Dermis microvascular lymphatic vessel endothelial cell (primary cell): ENCODE measurements at regions not wholly inside any gene's neighbourhood (a gene's known extent, or its start where the extent isn't known, plus 50 kb on each side); places are given as distances from the start of the nearest gene placed in this dataset.
"Not testable (repeated sequence)": the region's sequence is repeated elsewhere in the genome, so short reads cannot be mapped to it uniquely, and the experiment has no call there.

ENCODE experiments used
- DNase-seq, 2 donors: peaks; one replicate each; pipeline versions ENCODE4 v3.0.0 to v3.0.0-alpha.2; 2010; ENCODE audit warnings: low read depth in 2 of 2

DNA sequence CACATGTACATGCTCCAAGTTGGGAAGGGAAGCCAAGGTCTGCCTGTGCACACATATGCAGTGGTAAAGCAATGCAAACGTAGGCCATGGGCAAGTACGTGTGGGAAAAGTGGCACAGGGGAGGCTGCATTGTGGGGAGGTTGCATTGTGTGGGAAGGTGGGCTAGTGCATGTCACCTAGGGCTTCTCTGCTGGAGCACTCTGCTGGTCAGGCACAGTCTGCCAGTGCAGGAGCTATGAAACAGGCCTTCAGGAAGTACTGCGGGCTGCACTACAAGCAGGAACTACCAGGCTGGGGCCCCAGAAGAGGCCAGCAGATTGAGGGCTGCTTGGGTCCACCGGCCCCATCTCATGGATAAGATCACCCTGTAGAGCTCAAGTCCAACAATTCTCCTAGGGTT is 1694.6 kb upstream of the CDH6 start:
- no peak for DNase-seq

DNA sequence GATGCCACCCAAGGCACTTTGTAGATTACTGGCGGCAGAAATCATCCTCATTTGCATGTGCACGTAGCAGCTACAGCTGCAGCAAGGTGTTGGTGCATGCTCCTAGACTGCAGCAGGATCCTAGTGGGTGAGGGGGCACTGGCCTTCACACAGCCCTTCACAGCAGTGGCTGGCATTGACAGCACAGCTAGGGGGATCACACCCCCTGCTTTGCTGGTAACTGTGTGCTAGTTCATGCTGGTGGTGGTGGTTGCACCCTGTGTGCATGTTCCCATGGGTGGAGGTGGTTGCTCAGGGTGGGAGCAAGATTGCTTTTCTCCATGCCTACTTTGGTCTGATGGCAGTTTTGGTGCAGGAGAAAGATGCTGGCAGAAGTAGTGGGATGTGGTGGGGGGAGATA is 1695.1 kb upstream of the CDH6 start:
- DNase-seq: no peak

DNA sequence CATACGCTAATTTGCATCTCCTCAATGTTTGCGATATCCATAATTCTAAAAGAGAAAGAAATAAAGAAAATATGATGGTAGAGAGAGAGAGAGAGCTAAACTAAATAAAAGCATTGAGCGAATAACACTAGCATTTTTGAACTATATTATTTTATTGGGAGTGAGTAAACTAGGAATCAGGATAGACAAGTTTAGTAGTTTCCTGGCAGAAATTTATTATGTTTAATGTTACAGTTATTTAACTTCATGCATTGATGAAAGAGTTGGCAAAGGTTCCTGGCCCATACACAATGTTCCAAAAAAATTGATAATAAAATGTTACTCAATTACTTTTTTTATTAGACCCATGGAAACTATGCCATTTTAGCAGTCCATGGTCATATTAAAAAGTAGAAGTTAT is 1708.2 kb upstream of the CDH6 start:
- no peak for DNase-seq

DNA sequence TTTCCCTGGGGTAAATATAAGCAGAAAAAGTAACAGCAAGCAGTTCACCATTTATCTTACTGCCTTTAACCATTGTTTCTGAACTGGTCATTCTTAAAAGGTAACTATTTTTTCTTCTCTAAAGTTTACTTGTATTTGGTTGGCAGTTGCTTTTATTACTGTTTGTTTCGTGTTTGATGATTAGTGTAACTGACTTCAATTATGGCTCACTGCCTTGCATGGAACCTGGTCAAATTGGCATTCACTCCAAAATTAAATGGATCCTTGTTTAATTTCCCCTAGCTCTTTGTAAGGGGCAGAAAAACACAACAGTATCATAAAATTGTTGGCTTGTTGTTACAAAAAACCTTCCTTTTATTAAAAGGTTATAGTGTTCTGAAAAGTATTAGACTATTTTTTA is 1723.9 kb upstream of the CDH6 start:
- no peak for DNase-seq

DNA sequence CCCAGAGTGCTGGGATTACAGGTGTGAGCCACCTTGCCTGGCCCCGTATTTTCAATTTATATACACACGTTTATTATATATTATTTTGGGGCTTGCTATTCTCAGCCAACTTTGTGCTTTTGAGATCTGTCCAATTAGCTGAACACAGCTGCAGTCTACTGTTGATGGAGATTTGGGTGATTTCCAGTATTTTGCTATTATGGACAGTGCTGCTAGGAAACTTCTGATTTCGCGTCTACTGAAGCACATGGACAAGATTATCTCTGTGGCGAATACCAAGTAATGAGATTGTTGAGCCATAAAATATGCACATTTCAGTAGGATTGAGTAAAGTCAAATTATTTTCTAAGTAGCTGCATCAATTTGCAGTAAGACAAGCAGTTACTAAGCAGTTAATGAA is 1731.2 kb upstream of the CDH6 start:
- no peak for DNase-seq

DNA sequence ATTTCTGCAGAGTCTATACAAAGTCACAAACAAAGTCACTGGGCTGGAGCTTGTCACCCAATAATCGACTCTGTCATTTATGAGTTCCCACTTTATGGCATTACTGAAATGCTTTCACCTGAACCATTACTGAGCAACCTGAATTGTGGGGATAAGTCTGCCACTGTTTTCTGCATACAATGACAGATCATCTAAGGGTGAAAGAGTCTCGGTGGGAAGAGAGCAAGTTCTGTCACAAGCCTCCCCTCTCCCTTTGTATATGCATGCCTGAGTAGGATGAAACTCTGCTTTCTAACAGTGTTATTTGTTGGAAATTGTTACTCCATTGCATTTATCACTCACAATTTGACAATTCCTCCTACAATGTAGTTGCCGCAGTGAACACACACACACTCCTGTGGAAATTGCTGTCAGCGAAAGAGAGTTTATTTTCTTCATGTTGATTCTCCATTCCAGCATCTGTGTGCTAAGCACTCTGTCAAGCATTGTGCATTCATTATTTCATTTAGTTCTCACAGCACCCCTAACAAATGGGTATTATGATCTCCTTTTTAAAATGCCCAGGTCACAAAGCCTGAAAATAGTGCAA is 1732.4 kb upstream of the CDH6 start:
- DNase-seq: no peak

DNA sequence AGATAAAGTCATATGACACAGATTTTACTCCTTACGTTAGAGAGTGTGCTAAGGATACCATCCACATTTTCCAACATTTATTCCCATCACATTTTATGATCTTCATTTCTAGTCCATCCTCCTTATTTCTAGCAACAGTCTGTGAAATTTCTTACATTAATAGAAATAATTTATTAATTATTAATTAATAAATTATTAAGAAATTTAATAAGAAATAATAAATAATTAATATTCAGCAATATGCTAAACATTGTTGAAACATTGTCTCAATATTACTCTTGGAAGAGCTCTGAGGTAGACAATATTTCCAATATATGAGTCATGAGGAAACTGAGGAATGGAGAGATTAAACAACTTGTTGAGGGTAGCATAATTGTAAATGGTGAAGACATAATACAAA is 1742.5 kb upstream of the CDH6 start:
- not testable (repeated sequence) for DNase-seq

DNA sequence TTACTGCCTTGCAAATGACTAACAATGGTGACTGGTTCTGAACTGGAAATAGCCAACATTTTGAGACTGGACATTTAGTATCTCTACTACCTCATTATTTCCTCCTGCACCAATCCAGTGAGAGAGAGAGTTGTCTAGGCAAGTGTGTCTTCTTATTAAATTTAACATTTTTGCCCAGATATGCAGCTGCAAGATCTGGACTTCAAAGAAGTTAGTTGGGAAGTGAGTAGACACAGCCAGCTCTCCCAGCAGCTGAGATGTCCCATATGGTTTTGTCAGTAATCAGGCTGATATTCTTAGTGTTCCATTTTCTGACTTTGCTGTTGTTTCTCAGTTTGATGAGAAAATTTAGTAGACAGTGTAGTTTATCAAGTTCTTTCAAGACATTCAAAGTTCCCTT is 1778.8 kb upstream of the CDH6 start:
- DNase-seq: no peak

DNA sequence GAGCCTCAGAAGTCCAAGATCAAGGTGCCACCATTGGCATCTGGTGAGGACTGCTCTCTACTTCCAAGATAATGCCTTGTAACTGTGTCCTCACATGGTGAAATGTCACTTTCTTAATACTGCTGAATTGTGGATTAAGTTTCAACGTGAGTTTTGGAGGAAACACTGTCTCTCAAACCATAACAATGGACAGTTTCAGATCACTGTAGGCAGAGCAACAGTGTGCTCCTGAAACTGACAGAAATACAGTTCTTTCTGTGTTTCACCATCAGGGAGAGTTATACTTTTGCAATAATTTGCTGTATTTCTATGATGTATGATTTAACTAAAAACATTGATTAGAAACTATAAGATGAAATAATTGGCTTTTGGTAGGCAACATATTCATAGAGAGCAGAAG is 1780.5 kb upstream of the CDH6 start:
- no peak for DNase-seq

DNA sequence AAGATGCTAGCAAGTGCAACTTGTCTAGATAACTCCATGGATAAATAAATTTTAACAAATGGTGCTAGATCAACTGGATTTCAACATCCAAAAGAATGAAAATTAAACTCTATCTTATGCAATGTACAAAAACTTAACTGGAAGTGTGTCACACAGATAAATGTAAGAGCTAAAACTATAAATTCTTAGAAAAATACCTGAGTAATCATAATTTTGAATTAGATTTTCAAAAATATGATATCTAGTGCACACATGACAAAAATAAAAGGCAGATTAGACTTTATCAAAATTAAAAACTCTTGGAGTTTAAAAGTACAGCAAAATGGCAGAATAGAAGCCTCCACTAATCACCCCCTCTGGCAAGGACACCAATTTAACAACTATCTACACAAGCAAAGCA is 1791.2 kb upstream of the CDH6 start:
- DNase-seq: no peak

DNA sequence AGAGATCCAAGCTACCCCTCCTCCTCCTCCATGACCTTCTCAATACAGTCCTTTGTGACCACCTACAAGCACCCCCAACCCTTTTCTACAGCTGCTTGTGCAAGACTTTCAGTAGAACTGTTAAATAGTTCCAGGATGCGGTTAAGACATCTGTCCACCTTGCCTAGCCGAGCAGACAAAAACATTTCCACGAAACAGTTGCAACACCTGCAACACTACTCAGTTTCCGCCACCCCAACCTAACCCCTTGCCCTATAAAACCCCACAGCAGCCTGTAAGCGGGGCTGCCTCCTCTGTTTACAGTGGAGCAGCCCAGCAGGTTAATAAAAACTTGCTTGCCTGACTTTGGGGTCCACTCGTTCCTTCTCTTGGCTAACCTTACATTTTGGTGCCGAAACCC is 1803.5 kb upstream of the CDH6 start:
- DNase-seq: no peak

DNA sequence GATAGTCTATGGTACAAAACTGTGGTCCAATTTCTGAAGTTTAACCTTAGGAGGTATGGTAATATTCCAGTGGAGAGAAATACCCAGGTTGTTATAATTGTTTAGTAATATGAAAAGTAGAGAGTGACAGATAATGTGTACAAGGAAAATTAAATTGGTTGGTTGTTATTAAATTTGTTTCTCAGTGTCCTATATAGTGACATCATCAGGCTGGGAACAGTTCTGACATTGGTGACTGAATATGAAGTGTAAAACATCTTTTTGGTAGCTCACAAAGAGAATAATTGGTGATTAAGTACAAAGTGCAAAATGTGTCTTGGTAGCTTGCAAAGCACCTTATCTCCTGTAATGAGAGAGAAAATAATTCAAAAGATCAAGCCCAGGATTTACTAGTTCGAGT is 1806.1 kb upstream of the CDH6 start:
- DNase-seq: no peak

DNA sequence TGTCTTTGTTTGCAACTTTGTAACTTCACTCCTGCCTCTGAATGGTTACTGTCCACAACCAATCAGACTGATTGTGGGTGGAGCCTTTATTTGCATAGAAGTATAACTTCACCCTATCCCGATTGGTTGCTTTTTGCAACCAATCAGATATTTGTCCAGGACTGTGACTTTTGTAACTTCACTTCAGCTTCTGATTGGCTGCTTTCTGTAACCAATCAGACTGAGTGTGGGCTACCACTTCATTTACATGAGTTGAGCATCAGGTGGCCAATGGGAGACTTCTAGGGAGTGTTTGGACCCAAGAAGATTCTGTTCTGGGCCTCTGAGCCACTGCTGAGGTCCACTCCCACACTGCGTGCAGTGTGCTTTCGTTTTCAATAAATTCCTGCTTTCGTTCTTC is 1810.7 kb upstream of the CDH6 start:
- DNase-seq: no peak

DNA sequence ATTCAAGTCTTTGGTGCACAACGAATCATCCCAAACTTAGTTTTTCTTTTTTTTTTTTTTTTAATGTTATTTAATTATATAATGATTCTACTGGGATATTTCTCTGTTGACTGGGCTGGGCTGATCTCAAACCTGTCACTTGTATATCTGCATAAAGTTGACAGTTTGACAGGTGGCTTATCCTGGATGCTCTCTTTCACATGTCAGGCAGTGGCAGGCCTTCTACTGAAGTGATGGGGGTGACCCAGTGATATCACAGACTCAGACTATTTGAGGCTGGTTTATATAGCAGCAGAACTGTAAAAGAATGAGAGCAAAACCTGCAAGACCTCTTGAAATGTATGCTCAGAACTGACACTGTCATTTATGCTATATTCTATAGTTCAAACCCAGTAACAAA is 1813.5 kb upstream of the CDH6 start:
- DNase-seq: no peak

DNA sequence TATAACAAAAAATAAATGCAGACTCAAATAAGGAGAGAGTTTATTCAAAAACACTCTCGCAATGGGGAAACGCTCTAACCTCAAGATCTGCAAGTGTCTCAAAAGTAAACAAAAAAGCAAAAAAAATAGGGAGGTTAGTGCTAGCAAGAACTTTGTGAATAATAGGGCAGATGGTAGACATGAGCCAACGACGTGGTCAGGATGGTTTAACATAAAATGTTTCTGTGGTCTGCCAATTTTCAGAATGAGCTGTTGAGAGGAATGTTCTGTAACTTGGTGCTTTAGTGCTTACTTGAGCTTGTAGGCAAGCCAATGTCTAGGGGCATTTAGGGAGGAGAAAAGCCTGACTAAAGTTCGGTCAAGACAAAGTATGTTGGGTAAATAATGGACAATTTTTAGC is 1813.9 kb upstream of the CDH6 start:
- no peak for DNase-seq

DNA sequence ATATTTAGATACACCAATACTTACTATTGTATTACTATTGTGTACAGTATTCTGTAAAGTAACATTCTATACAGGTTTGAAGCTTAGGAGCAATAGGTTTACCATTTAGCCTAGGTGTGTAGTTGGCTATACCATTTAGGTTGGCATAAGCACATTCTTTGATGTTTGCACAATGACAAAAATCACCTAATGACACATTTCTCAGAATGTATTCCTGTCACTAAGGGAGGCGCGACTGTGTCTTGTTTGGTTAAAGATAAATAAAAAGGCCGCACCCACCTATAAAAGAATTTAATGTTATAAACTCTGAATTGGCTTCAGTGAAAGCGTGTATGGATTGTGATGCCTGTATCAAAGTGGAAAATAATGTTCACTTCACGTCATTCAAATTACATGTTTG is 1815.4 kb upstream of the CDH6 start:
- DNase-seq: no peak

DNA sequence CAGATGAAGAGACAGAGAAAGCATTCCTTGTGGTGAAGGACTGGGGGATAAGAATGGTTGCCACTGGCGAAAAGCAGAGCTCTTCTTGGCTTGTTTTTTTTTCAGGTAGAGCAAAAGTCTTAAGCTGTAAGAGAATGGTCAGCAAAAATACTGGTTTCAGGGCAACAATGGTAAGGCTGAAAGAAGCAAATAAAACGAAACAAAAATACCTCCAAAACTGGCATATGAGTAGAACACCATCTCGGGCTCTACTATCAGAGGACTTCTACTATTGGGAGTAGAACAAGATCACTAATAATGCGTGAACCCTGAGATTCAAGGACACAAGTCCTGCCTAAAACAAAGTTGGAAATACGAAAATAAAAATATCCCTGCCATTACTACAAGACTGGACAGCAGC is 1823.2 kb upstream of the CDH6 start:
- no peak for DNase-seq

DNA sequence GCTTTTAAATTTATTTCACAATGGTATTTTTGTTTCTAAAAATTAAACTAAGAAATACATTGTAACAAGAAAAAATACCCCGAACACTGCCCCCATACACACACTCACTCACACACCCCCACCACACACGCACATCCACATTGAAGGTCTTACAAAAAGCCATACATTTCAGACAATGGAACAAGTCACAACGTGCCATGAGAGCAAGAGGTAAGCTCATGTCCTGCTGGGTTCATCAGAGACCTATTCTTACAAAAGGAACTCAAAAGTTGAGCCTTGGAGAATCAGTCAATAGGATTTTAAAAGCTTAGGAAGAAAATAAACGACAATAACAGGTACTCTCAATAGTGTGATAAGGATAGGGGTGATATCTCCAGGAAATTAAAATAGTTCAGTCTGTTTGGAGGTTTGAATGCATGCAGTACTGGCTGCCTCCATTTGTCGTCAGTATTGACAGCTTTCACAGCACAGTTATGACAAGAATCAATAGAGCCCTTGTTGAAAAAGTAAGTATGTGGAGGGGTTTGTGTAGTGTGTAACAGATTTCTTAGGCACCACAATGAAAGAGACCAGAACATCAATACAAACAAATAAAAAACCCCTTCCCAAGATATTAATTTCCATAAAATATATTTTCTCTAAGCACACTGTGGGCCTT is 1826.2 kb upstream of the CDH6 start:
- DNase-seq: no peak

DNA sequence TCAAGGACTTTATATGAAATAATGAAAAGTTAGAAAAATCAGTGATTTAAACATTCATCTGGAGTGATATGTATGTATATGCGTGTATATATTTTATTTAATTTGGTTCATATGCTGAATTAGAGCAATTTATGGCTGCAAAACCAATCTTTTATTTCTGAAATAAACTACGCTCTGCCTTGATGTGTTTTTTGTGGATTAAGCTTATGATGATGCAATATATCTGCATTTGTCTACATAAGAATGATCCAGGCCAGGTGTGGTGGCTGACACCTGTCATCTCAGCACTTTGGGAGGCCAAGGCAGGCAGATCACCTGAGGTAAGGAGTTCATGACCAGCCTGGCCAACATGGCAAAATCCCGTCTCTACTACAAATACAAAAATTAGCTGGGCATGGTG is 1842.3 kb upstream of the CDH6 start:
- no peak for DNase-seq

DNA sequence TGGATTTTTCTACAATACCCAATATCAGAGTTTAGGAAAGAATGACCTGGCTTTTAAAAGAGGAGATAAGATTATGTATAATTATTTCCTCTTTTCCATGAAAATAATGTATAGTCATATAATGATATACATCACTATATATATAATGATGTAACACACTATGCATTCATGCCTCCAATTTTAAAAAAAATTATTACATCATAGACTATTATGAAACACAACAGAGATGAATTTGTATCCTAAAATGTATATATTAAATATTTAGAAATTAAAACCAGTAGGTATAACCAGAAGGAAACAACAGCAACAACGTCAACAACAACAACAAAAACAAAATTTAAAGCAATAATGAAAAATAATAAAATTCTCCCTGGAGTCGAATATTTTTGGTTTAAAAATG is 1856.5 kb upstream of the CDH6 start:
- no peak for DNase-seq

DNA sequence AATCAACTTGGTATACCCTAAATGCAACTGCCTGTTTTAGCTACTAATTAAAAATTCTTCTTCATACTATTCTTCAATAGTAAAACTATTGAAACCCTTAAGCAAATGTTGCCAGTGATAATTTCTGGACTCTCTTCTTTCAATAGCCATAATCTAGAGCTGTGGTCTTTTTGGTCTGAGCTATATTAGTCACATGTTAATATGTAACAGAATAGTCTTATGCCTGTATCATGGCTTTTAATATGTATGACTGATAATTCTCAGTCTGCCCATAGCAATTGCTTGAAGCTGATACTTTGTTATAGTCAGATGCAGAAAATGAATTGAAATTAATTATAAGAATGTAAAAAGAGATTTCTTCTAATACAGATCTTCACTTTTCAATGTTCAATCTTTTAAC is 1871.9 kb upstream of the CDH6 start:
- no peak for DNase-seq

DNA sequence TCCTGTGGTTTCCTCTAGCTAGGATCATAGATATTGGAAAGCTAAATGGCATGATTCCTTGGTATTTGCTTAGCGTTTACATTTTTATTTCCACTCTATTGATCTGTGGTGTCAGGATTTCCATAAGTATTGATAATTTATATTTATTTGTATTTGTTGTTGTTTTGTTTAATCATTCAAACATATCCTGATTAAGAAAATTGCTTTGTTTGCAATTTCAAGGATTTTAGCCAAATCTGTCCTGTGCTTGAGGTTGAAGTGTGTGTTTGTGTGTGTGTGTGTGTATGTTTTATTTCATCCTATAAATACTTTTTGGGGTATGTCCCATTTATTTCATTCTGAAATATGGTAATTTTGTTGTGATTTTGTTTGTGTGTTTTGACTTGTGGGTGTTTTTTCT is 1884.1 kb upstream of the CDH6 start:
- DNase-seq: no peak

DNA sequence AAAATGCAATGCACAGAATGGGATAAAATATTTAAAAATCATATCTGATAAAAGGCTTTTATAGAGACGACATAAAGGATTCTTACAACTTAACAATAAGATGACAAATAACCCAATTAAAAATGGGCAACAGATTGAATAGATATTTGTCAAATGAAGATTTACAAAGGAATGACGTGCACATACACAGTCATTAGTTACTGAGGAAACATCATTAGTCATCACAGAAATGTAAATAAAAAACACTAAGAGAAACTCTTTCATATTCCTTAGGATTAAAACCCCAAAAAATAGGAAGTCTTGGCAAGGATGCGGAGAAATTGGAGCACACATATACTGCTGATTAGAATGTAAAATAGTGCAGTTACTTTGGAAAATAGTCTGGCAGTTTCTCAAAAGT is 1886.0 kb upstream of the CDH6 start:
- no peak for DNase-seq

DNA sequence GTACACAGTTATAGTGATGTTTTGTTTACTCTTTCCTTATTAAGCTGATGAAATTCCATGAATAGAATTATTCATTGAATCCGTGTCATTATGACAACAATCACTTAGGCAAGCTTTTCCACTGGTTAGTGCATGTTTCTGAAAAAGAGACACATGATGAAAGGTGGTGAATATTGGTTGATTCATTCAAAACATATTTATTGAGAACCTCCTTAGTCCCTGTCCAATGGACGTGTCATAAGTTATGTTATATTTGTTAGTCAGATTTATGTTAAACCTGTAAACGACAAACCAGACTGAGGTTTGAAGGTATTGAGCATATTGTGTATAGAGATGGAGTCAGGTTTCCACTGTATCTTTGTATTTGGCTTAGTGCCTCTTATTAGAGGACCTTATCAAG is 1888.9 kb upstream of the CDH6 start:
- DNase-seq: no peak
